ENCODE measurements at regions not wholly inside any gene's neighbourhood (a gene's known extent, or its start where the extent isn't known, plus 50 kb on each side); places are given as distances from the start of the nearest gene placed in this dataset.

GRCh38 chr18:39753178-39753577 is 2187.6 kb upstream of the CELF4 start:
- DNase-seq, result no peak

- DNase-seq, result no peak
Measured at GRCh38 chr18:39752351-39752750, 2186.8 kb upstream of the CELF4 start.

- no peak for DNase-seq
Measured at GRCh38 chr18:39751921-39752320, 2186.3 kb upstream of the CELF4 start.

GRCh38 chr18:39751161-39751560 is 2185.6 kb upstream of the CELF4 start:
- DNase-seq, result no peak

GRCh38 chr18:39749154-39749553 is 2183.6 kb upstream of the CELF4 start:
- no peak for DNase-seq

GRCh38 chr18:39748727-39749126 is 2183.1 kb upstream of the CELF4 start:
- DNase-seq, result no peak

- no peak for DNase-seq
Measured at GRCh38 chr18:39746201-39746600, 2180.6 kb upstream of the CELF4 start.

- no peak for DNase-seq
Measured at GRCh38 chr18:39743463-39743862, 2177.9 kb upstream of the CELF4 start.

- no peak for DNase-seq
Measured at GRCh38 chr18:39741755-39742466, 2176.3 kb upstream of the CELF4 start.

GRCh38 chr18:39737869-39738268 is 2172.3 kb upstream of the CELF4 start:
- no peak for DNase-seq

- no peak for DNase-seq
Measured at GRCh38 chr18:39732918-39733317, 2167.3 kb upstream of the CELF4 start.

- no peak for DNase-seq
Measured at GRCh38 chr18:39730606-39731005, 2165.0 kb upstream of the CELF4 start.

- no peak for DNase-seq
Measured at GRCh38 chr18:39724652-39725051, 2159.1 kb upstream of the CELF4 start.

GRCh38 chr18:39721712-39722111 is 2156.1 kb upstream of the CELF4 start:
- no peak for DNase-seq

GRCh38 chr18:39713961-39714360 is 2148.4 kb upstream of the CELF4 start:
- no peak for DNase-seq

- DNase-seq, result no peak
Measured at GRCh38 chr18:39711701-39712100, 2146.1 kb upstream of the CELF4 start.

GRCh38 chr18:39705362-39705761 is 2139.8 kb upstream of the CELF4 start:
- DNase-seq, result no peak

GRCh38 chr18:39702888-39703287 is 2137.3 kb upstream of the CELF4 start:
- DNase-seq, result no peak

GRCh38 chr18:39701839-39702238 is 2136.2 kb upstream of the CELF4 start:
- no peak for DNase-seq

GRCh38 chr18:39701055-39701783 is 2135.6 kb upstream of the CELF4 start:
- no peak for DNase-seq

GRCh38 chr18:39699340-39699964 is 2133.9 kb upstream of the CELF4 start:
- DNase-seq, result no peak

- DNase-seq, result no peak
Measured at GRCh38 chr18:39698436-39698835, 2132.8 kb upstream of the CELF4 start.

GRCh38 chr18:39693359-39693758 is 2127.8 kb upstream of the CELF4 start:
- DNase-seq, result no peak

- no peak for DNase-seq
Measured at GRCh38 chr18:39692367-39693015, 2126.9 kb upstream of the CELF4 start.
